ENCODE measurements at regions not wholly inside any gene's neighbourhood (a gene's known extent, or its start where the extent isn't known, plus 50 kb on each side); places are given as distances from the start of the nearest gene placed in this dataset.

DNA sequence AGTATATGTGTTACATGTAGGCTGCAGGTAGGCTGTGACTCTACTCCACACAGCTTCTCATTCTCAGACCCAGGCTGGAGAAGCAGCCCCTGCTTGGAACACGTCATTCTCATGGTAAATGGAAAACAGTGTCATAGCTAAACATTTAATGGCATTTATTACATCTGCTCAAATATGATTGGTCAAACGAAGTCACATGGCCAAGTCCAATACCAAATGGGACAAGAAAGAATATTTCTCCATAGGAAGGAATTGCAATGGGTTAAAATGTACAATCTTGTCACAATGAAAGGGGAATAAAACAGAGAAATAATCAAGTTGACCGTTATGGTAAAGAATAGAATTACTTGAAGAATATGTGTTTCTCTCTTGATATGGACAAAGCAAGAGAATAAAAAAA, 198.6 kb downstream of the ANAPC10 start:
- no peak for TF ChIP-seq CTCF (optimal IDR thresholded peaks at IDR 0.05 in 1 of 3, IDR thresholded peaks at IDR 0.05 in 1 of 3, conservative IDR thresholded peaks at IDR 0.05 in 1 of 3; ENCODE audit: extremely low read depth in 1 of 3, insufficient read depth in 2 of 3, low read length in 3 of 3)
- no peak for TF ChIP-seq EZH2 (IDR thresholded peaks at IDR 0.05; ENCODE audit: low read length)

Data from keratinocyte (primary cell).